ENCODE measurements at regions not wholly inside any gene's neighbourhood (a gene's known extent, or its start where the extent isn't known, plus 50 kb on each side); places are given as distances from the start of the nearest gene placed in this dataset.

- DNase-seq, result no peak
These were observed 69.6 kb downstream of the MDH1 start for GRCh38 chr2:63658176-63658968.

- no peak for DNase-seq
These were observed 71.3 kb downstream of the MDH1 start for GRCh38 chr2:63660060-63660459.

- DNase-seq, result no peak
These were observed 72.3 kb downstream of the MDH1 start for GRCh38 chr2:63661076-63661475.

GRCh38 chr2:63662028-63662804, 73.5 kb downstream of the MDH1 start:
- no peak for DNase-seq

- no peak for DNase-seq
These were observed 74.5 kb downstream of the MDH1 start for GRCh38 chr2:63663013-63663864.

GRCh38 chr2:63665091-63665490, 76.3 kb downstream of the MDH1 start:
- no peak for DNase-seq

GRCh38 chr2:63665846-63666475, 77.2 kb downstream of the MDH1 start:
- DNase-seq, result no peak

GRCh38 chr2:63667132-63667700, 78.5 kb downstream of the MDH1 start:
- DNase-seq, result no peak

GRCh38 chr2:63668000-63668399, 79.2 kb downstream of the MDH1 start:
- no peak for DNase-seq

- no peak for DNase-seq
These were observed 79.7 kb downstream of the MDH1 start for GRCh38 chr2:63668466-63668865.

GRCh38 chr2:63669596-63669995, 80.8 kb downstream of the MDH1 start:
- no peak for DNase-seq

GRCh38 chr2:63673865-63674533, 85.2 kb downstream of the MDH1 start:
- DNase-seq, result no peak

- no peak for DNase-seq
These were observed 86.3 kb downstream of the MDH1 start for GRCh38 chr2:63675026-63675425.

GRCh38 chr2:63676135-63676534, 87.4 kb downstream of the MDH1 start:
- no peak for DNase-seq

- no peak for DNase-seq
These were observed 89.3 kb downstream of the MDH1 start for GRCh38 chr2:63678085-63678484.

- DNase-seq, result no peak
These were observed 89.8 kb downstream of the MDH1 start for GRCh38 chr2:63678551-63678950.

GRCh38 chr2:63679252-63679855, 90.6 kb downstream of the MDH1 start:
- DNase-seq, result no peak

- no peak for DNase-seq
These were observed 91.7 kb downstream of the MDH1 start for GRCh38 chr2:63680455-63680854.

- DNase-seq, result no peak
These were observed 93.1 kb downstream of the MDH1 start for GRCh38 chr2:63681896-63682295.

GRCh38 chr2:63692002-63692606, 103.3 kb downstream of the MDH1 start:
- DNase-seq, result no peak

GRCh38 chr2:63695583-63695982, 106.8 kb downstream of the MDH1 start:
- DNase-seq, result no peak

All from NCI-H510A (cell line).